ENCODE measurements at regions not wholly inside any gene's neighbourhood (a gene's known extent, or its start where the extent isn't known, plus 50 kb on each side); places are given as distances from the start of the nearest gene placed in this dataset.

DNA sequence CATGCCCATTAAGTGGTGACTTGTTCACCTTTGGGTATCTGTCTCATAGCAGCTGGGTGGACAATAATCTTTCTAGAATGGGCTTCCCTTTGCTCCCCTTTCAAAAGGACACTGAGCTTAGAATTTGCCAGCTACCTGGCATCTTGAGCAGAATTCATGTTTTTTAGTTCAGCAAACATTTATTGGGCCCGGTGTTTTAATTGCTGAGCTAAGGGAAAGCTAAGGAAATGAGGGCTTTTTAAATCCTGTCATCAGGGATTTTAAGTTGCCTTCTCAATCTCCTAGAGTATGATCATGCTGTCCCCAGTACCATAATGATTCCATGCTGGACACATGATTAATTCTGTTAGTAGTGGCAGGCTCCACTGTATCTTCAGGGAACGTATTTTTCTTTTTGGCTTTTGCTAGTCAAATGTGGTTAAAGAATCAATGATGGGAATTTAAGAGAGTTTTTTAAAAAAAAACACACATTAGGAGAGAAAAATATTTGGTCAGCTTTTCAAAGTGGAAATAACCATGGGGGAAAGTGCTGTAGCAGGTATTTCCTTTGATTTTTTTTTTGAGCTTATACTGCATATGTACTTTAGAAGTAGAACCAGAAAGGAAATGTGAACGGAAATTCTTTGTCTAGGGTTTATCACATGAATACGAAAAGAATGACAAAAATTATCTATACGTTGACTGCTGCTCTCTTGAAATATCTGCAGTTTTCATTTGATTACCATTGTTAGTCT, 208.9 kb downstream of the CLCN4 start:
- TF ChIP-seq FOXA1 (IDR thresholded peaks at IDR 0.05) (no peak), FOXM1 (IDR thresholded peaks at IDR 0.05; ENCODE audit: borderline replicate concordance) (no peak), FOXK2 (IDR thresholded peaks at IDR 0.05) (no peak), BHLHE40 (IDR thresholded peaks at IDR 0.05; ENCODE audit: borderline replicate concordance) (no peak), SP1 (IDR thresholded peaks at IDR 0.05) (no peak), SUZ12 (IDR thresholded peaks at IDR 0.05) (no peak), PKNOX1 (IDR thresholded peaks at IDR 0.05) (no peak), ARNT (IDR thresholded peaks at IDR 0.05) (no peak), TARDBP (IDR thresholded peaks at IDR 0.05) (no peak), CTBP1 (IDR thresholded peaks at IDR 0.05; ENCODE audit: borderline replicate concordance) (no peak), HDGF (IDR thresholded peaks at IDR 0.05; ENCODE audit: borderline replicate concordance) (no peak), ELF4 (IDR thresholded peaks at IDR 0.05) (no peak), L3MBTL2 (conservative IDR thresholded peaks at IDR 0.05) (no peak)

Measured in HEK293T (cell line).